ENCODE measurements at regions not wholly inside any gene's neighbourhood (a gene's known extent, or its start where the extent isn't known, plus 50 kb on each side); places are given as distances from the start of the nearest gene placed in this dataset.

GRCh38 chr1:82969340-82969739 is 1029.6 kb downstream of the TTLL7 start:
- TF ChIP-seq, protein P1, sequence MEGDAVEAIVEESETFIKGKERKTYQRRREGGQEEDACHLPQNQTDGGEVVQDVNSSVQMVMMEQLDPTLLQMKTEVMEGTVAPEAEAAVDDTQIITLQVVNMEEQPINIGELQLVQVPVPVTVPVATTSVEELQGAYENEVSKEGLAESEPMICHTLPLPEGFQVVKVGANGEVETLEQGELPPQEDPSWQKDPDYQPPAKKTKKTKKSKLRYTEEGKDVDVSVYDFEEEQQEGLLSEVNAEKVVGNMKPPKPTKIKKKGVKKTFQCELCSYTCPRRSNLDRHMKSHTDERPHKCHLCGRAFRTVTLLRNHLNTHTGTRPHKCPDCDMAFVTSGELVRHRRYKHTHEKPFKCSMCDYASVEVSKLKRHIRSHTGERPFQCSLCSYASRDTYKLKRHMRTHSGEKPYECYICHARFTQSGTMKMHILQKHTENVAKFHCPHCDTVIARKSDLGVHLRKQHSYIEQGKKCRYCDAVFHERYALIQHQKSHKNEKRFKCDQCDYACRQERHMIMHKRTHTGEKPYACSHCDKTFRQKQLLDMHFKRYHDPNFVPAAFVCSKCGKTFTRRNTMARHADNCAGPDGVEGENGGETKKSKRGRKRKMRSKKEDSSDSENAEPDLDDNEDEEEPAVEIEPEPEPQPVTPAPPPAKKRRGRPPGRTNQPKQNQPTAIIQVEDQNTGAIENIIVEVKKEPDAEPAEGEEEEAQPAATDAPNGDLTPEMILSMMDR (IDR thresholded peaks at IDR 0.05) = no peak
- TF ChIP-seq POLR2A (IDR thresholded peaks at IDR 0.05) = no peak

All from right lobe of liver (tissue), 4 donors.